SK-N-SH treated with all-trans-retinoic acid at 6 μM for 48 hours (cell line): ENCODE measurements at regions not wholly inside any gene's neighbourhood (a gene's known extent, or its start where the extent isn't known, plus 50 kb on each side); places are given as distances from the start of the nearest gene placed in this dataset.

Experiments used
- ARNTL ChIP-seq: fragments of 450-650 bp; formaldehyde crosslinking; IDR thresholded peaks from 2 replicates; pipeline ENCODE4 v1.5.0; 2020; ENCODE audit warnings: low read depth, mild to moderate bottlenecking, moderate library complexity, borderline replicate concordance
- BACH2 ChIP-seq: fragments of 250-450 bp; sonication (Bioruptor Pico); IDR thresholded peaks from 2 replicates; pipeline ENCODE4 v1.9.0; 2021; ENCODE audit warnings: mild to moderate bottlenecking, borderline replicate concordance
- CSDC2 ChIP-seq: fragments of 250-450 bp; sonication (Bioruptor Pico); IDR thresholded peaks from 2 replicates; pipeline ENCODE4 v1.5.0; 2020; ENCODE audit warnings: mild to moderate bottlenecking, moderate library complexity
- ISL1 ChIP-seq: fragments of 250-450 bp; sonication (Bioruptor Pico); IDR thresholded peaks from 2 replicates; pipeline ENCODE4 v2.1.2; 2022; ENCODE audit warnings: mild to moderate bottlenecking, moderate library complexity
- RARB ChIP-seq: fragments of 250-450 bp; sonication (Bioruptor Pico); IDR thresholded peaks from 2 replicates; pipeline ENCODE4 v1.8.0; 2021; ENCODE audit warnings: mild to moderate bottlenecking, moderate library complexity
- SNAI2 ChIP-seq: fragments of 250-450 bp; sonication (Bioruptor Pico); IDR thresholded peaks from 2 replicates; pipeline ENCODE4 v1.5.0; 2020; ENCODE audit warnings: mild to moderate bottlenecking, moderate library complexity
- ZFP3 ChIP-seq: fragments of 250-450 bp; sonication (Bioruptor Pico); IDR thresholded peaks from 2 replicates; pipeline ENCODE4 v1.5.0; 2020; ENCODE audit warnings: mild to moderate bottlenecking, moderate library complexity
- TF ChIP-seq, protein P1 (sequence below): fragments of 250-450 bp; sonication (Bioruptor Pico); IDR thresholded peaks from 2 replicates; pipeline ENCODE4 v1.5.1; 2020; ENCODE audit warnings: low read depth, mild to moderate bottlenecking, moderate library complexity
- TF ChIP-seq, protein P2 (sequence below): fragments of 250-450 bp; sonication (Bioruptor Pico); IDR thresholded peaks from 2 replicates; pipeline ENCODE4 v1.8.0; 2020; ENCODE audit warnings: mild to moderate bottlenecking, moderate library complexity, borderline replicate concordance
- TF ChIP-seq, protein P3 (sequence below): fragments of 250-450 bp; sonication (Bioruptor Pico); IDR thresholded peaks from 2 replicates; pipeline ENCODE4 v1.5.1; 2021; ENCODE audit warnings: mild to moderate bottlenecking, moderate library complexity

DNA sequence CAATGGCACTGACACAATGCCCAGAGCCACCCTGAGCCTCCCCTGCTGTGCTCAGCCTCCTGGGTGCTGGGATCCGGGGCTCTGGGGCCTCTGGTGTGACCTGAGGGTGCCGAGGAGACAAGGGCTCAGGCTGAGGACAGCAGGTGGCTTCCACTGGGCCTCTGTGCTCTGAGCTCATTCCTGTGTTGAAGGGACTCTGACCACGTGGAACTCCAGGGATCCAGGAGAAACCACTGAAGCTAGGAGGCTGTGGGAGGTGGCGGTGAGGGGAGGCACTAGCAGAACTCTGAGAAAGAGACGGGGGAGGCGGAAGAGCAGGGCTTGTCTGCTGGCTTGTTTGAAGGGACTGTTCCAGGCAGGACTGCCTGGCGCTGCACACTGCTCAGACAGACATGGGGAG is 318.7 kb upstream of the IRX1 start:
- TF ChIP-seq, protein P1, sequence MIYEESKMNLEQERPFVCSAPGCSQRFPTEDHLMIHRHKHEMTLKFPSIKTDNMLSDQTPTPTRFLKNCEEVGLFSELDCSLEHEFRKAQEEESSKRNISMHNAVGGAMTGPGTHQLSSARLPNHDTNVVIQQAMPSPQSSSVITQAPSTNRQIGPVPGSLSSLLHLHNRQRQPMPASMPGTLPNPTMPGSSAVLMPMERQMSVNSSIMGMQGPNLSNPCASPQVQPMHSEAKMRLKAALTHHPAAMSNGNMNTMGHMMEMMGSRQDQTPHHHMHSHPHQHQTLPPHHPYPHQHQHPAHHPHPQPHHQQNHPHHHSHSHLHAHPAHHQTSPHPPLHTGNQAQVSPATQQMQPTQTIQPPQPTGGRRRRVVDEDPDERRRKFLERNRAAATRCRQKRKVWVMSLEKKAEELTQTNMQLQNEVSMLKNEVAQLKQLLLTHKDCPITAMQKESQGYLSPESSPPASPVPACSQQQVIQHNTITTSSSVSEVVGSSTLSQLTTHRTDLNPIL (CRISPR knock-in tag) = no peak
- TF ChIP-seq ISL1 (CRISPR knock-in tag) (no peak), BACH2 (no peak), ARNTL (CRISPR knock-in tag) (no peak), SNAI2 (CRISPR knock-in tag) (no peak), RARB (CRISPR knock-in tag) (no peak), CSDC2 (CRISPR knock-in tag) (no peak), ZFP3 (CRISPR knock-in tag) (no peak)
- TF ChIP-seq, protein P2, sequence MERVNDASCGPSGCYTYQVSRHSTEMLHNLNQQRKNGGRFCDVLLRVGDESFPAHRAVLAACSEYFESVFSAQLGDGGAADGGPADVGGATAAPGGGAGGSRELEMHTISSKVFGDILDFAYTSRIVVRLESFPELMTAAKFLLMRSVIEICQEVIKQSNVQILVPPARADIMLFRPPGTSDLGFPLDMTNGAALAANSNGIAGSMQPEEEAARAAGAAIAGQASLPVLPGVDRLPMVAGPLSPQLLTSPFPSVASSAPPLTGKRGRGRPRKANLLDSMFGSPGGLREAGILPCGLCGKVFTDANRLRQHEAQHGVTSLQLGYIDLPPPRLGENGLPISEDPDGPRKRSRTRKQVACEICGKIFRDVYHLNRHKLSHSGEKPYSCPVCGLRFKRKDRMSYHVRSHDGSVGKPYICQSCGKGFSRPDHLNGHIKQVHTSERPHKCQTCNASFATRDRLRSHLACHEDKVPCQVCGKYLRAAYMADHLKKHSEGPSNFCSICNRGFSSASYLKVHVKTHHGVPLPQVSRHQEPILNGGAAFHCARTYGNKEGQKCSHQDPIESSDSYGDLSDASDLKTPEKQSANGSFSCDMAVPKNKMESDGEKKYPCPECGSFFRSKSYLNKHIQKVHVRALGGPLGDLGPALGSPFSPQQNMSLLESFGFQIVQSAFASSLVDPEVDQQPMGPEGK (CRISPR knock-in tag) = no peak
- TF ChIP-seq, protein P3, sequence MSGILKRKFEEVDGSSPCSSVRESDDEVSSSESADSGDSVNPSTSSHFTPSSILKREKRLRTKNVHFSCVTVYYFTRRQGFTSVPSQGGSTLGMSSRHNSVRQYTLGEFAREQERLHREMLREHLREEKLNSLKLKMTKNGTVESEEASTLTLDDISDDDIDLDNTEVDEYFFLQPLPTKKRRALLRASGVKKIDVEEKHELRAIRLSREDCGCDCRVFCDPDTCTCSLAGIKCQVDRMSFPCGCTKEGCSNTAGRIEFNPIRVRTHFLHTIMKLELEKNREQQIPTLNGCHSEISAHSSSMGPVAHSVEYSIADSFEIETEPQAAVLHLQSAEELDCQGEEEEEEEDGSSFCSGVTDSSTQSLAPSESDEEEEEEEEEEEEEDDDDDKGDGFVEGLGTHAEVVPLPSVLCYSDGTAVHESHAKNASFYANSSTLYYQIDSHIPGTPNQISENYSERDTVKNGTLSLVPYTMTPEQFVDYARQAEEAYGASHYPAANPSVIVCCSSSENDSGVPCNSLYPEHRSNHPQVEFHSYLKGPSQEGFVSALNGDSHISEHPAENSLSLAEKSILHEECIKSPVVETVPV (CRISPR knock-in tag) = no peak
